PC-9 (cell line): ENCODE measurements at regions not wholly inside any gene's neighbourhood (a gene's known extent, or its start where the extent isn't known, plus 50 kb on each side); places are given as distances from the start of the nearest gene placed in this dataset.

Experiments used
- BruUV-seq: library from RNA; stranded (reverse); fragments of 400-500 nt; replicated peaks from 2 replicates; lab custom pipeline; 2021; lab: Mats Ljungman, UMichigan
- CTCF ChIA-PET: fragments of 300-600 bp; sonication (Branson Sonifier 250); formaldehyde crosslinking; loops from one replicate; lab custom pipeline; 2022; ENCODE audit warnings: antibody characterized with exemption; lab: Charles Lee
- POLR2A ChIA-PET: fragments of 300-600 bp; sonication (Branson Sonifier 250); formaldehyde crosslinking; loops from one replicate; lab custom pipeline; 2022; ENCODE audit warnings: antibody characterized with exemption; ENCODE audit not compliant: unreplicated experiment; lab: Charles Lee
- DNase-seq, 2 experiments: peaks; one replicate each; pipeline versions ENCODE4 v3.0.0 to v3.0.0-alpha.2; 2015 to 2022; ENCODE audit warnings: mixed read lengths in 1 of 2
- H2AFZ ChIP-seq: fragments of 200-600 bp; sonication (generic); 2 replicates; pipeline ENCODE4 v1.8.1; 2017; ENCODE audit warnings: antibody characterized with exemption
- H3F3A ChIP-seq: fragments of 200-600 bp; sonication (generic); 2 replicates; pipeline ENCODE4 v1.8.1; 2017; ENCODE audit warnings: antibody characterized with exemption, mild to moderate bottlenecking, low read depth; ENCODE audit not compliant: insufficient read depth
- H3K27ac ChIP-seq: fragments of 200-600 bp; sonication (generic); 2 replicates; pipeline ENCODE4 v1.6.1; 2016; ENCODE audit warnings: mixed run types
- H3K27me3 ChIP-seq: fragments of 200-600 bp; sonication (generic); 2 replicates; pipeline ENCODE4 v1.6.1; 2016; ENCODE audit warnings: low read depth, mixed run types; ENCODE audit not compliant: insufficient read depth
- H3K36me3 ChIP-seq: fragments of 200-600 bp; sonication (generic); 2 replicates; pipeline ENCODE4 v1.6.1; 2016; ENCODE audit warnings: low read depth, mixed run types
- H3K4me1 ChIP-seq: fragments of 200-600 bp; sonication (generic); replicated peaks from 2 replicates; pipeline ENCODE4 v1.6.1; 2016; ENCODE audit warnings: mixed run types; ENCODE audit not compliant: insufficient read depth
- H3K4me2 ChIP-seq: fragments of 200-600 bp; sonication (generic); 2 replicates; pipeline ENCODE4 v1.6.1; 2017; ENCODE audit warnings: mixed run types
- H3K4me3 ChIP-seq: fragments of 200-600 bp; sonication (generic); 2 replicates; pipeline ENCODE4 v1.6.1; 2016; ENCODE audit warnings: mixed run types
- H3K79me2 ChIP-seq: fragments of 200-600 bp; sonication (generic); 2 replicates; pipeline ENCODE4 v1.6.1; 2017; ENCODE audit warnings: low read depth, mixed run types
- H3K9me2 ChIP-seq: fragments of 200-600 bp; sonication (generic); 2 replicates; pipeline ENCODE4 v1.8.1; 2017; ENCODE audit warnings: mild to moderate bottlenecking; ENCODE audit not compliant: insufficient read depth
- H3K9me3 ChIP-seq: fragments of 200-600 bp; sonication (generic); 2 replicates; pipeline ENCODE4 v1.8.1; 2016; ENCODE audit warnings: low read depth; ENCODE audit not compliant: insufficient read depth
- H4K20me1 ChIP-seq: fragments of 200-600 bp; sonication (generic); 2 replicates; pipeline ENCODE4 v1.8.1; 2017; ENCODE audit not compliant: insufficient read depth
- EZH2 ChIP-seq: fragments of 200-600 bp; sonication (generic); IDR thresholded peaks from 2 replicates; pipeline ENCODE4 v1.8.0; 2017; ENCODE audit warnings: antibody characterized with exemption, low read depth
- intact Hi-C: fragments of 100-400 bp; cut with micrococcal nuclease; formaldehyde crosslinking; loops from one replicate; pipeline ENCODE4 v1.10.0; 2022; ENCODE audit not compliant: unreplicated experiment
- TF ChIP-seq, protein P1 (sequence below): fragments of 200-600 bp; sonication (generic); conservative IDR thresholded peaks from 2 replicates; pipeline ENCODE4 v1.6.1; 2017; ENCODE audit warnings: mixed run types, antibody characterized with exemption, mild to moderate bottlenecking, moderate library complexity

DNA sequence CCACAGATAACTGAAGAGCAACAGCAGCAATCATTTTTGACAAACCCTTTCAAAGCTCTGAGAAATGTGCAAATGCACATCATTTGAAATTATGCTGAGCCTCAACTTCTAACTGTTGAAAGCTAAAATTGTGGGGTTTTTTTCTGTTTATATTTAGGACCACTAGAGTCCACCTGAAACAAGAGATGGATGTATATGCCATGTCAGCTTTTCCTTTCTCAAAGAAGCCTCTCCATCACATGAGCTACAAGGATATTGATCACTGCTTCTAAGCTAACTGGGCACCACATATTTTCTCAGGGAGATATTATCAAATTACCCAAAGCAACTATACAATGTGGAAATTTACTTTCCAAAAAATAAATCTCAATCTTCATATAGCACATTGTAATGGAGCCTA is 498.6 kb upstream of the ZNF385D start:
- DNase-seq, result no peak
- no peak overlapping the region for H3K4me3 ChIP-seq
- H3K4me2 ChIP-seq, result no peak overlapping the region
- no TSS peak for BruUV-seq
- no peaks in the 10 kb centered on the region for H4K20me1 ChIP-seq
- no peaks in the 10 kb centered on the region for H3F3A ChIP-seq
- no peaks in the 10 kb centered on the region for H3K9me2 ChIP-seq
- no peaks in the 10 kb centered on the region for H3K9me3 ChIP-seq
- CTCF ChIA-PET, result no interaction called here
- H3K36me3 ChIP-seq, result no peaks in the 10 kb centered on the region
- TF ChIP-seq, protein P1, sequence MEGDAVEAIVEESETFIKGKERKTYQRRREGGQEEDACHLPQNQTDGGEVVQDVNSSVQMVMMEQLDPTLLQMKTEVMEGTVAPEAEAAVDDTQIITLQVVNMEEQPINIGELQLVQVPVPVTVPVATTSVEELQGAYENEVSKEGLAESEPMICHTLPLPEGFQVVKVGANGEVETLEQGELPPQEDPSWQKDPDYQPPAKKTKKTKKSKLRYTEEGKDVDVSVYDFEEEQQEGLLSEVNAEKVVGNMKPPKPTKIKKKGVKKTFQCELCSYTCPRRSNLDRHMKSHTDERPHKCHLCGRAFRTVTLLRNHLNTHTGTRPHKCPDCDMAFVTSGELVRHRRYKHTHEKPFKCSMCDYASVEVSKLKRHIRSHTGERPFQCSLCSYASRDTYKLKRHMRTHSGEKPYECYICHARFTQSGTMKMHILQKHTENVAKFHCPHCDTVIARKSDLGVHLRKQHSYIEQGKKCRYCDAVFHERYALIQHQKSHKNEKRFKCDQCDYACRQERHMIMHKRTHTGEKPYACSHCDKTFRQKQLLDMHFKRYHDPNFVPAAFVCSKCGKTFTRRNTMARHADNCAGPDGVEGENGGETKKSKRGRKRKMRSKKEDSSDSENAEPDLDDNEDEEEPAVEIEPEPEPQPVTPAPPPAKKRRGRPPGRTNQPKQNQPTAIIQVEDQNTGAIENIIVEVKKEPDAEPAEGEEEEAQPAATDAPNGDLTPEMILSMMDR, result no peak
- no peak for TF ChIP-seq EZH2
- no peak overlapping the region for H2AFZ ChIP-seq
- no peaks in the 10 kb centered on the region for H3K79me2 ChIP-seq
- H3K27me3 ChIP-seq, result no peaks in the 10 kb centered on the region
- H3K27ac ChIP-seq, result no peak overlapping the region
- 0 out of 2 replicates have a peak, but pooled peaks cover 8% of the 10 kb centered on the region for H3K4me1 ChIP-seq
- intact Hi-C loops, result no loop called here
- POLR2A ChIA-PET, result no interaction called here

DNA sequence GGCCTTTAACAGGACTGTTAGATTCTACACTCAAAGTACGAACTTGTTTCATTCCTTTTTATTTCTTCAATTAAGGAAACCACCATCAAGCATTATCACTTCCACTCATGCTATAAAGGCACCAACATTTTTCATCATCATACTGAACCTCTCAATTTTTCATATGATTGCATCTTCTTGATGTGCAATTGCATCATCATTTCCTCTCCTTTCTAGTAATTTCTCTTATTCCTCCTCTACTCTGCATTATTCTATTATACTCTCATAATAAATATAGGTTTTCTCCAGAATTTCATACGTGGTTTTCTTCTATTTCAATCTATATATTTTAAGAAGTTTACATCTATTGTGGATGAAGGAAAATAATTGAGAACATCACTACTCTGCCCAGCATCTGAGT is 506.2 kb upstream of the ZNF385D start:
- Histone ChIP-seq H3K4me3 (no peak overlapping the region), H3K9me3 (no peaks in the 10 kb centered on the region), H3K36me3 (no peaks in the 10 kb centered on the region), H3K4me1 (no peaks in the 10 kb centered on the region), H3K27me3 (no peaks in the 10 kb centered on the region), H3K27ac (no peak overlapping the region), H3F3A (no peaks in the 10 kb centered on the region), H2AFZ (no peak overlapping the region), H3K79me2 (no peaks in the 10 kb centered on the region), H3K4me2 (no peak overlapping the region), H4K20me1 (no peaks in the 10 kb centered on the region), H3K9me2 (no peaks in the 10 kb centered on the region)
- POLR2A ChIA-PET, result interaction anchor here (0.7 kb wide), 1 partner anchor 916 kb away, joined by 6 read pairs; no protein-coding TSS in a partner anchor
- no TSS peak for BruUV-seq
- CTCF ChIA-PET, result no interaction called here
- TF ChIP-seq, protein P1, result no peak
- TF ChIP-seq EZH2, result no peak
- intact Hi-C loops, result no loop called here
- no peak for DNase-seq

DNA sequence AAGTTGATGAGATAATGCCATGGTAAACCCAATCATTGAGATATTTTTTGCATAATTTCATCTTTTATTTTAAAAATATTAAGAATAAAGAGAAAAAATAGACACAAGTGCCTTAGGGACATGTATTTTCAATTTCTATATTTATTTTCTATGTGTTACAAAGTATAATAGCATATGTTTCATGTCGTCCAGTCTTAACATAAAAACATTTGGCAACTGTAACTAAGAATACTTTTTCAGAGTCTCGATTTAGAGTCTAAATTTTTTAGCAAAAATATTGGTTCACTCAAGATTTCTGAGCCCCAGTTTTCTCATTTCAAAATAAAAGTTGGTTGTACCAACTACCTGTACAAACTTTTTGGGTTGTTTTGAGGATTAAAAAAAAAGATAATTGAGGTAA is 511.4 kb upstream of the ZNF385D start:
- Histone ChIP-seq H3K4me1 (peaks cover 11% of the 10 kb centered on the region; the same call in 1 of the 2 replicates), H3K4me3 (no peak overlapping the region), H3K9me2 (no peaks in the 10 kb centered on the region), H3K27me3 (no peaks in the 10 kb centered on the region), H3K27ac (no peak overlapping the region), H3K4me2 (no peak overlapping the region), H3K9me3 (no peaks in the 10 kb centered on the region), H4K20me1 (no peaks in the 10 kb centered on the region), H3K36me3 (no peaks in the 10 kb centered on the region), H3K79me2 (no peaks in the 10 kb centered on the region), H3F3A (peaks cover 10% of the 10 kb centered on the region; the same call in 1 of the 2 replicates), H2AFZ (no peak overlapping the region)
- intact Hi-C loops, result loop anchor here (2.0 kb wide), 1 partner anchor 18 kb away; no protein-coding TSS in a partner anchor
- no peak for TF ChIP-seq EZH2
- TF ChIP-seq, protein P1, result no peak
- BruUV-seq, result no TSS peak
- ChIA-PET CTCF (no interaction called here), POLR2A (no interaction called here)
- no peak for DNase-seq
